GM12878 (cell line): ENCODE measurements at regions not wholly inside any gene's neighbourhood (a gene's known extent, or its start where the extent isn't known, plus 50 kb on each side); places are given as distances from the start of the nearest gene placed in this dataset.
"Not testable (repeated sequence)": the region's sequence is repeated elsewhere in the genome, so short reads cannot be mapped to it uniquely, and the experiment has no call there.

Source experiments
- ATAC-seq: fragments of 200-7000 bp; cut with Tn5 transposase; 3 replicates; pipeline ENCODE4 v1.9.1; 2020; ENCODE audit warnings: mild to moderate bottlenecking, moderate library complexity
- BruUV-seq: library from RNA; stranded (reverse); fragments of 400-500 nt; replicated peaks from 2 replicates; lab custom pipeline; 2021; lab: Mats Ljungman, UMichigan
- CTCF ChIA-PET: fragments of 300-600 bp; sonication (Branson Sonifier 250); formaldehyde crosslinking; extraction: SDS; loops from one replicate; lab custom pipeline; 2021; ENCODE audit warnings: inconsistent platforms; lab: Yijun Ruan, JAX
- POLR2A ChIA-PET: fragments of 350-600 bp; formaldehyde crosslinking; extraction: SDS; loops from one replicate; lab custom pipeline; 2021; ENCODE audit warnings: inconsistent platforms; lab: Charles Lee
- RAD21 ChIA-PET: fragments of 300-600 bp; sonication (Branson Sonifier 250); formaldehyde crosslinking; loops from one replicate; lab custom pipeline; 2023; ENCODE audit warnings: antibody characterized with exemption; ENCODE audit not compliant: unreplicated experiment; lab: Charles Lee
- SMC1A ChIA-PET: fragments of 300-600 bp; sonication (Branson Sonifier 250); formaldehyde crosslinking; loops from one replicate; lab custom pipeline; 2023; ENCODE audit not compliant: unreplicated experiment, uncharacterized antibody; lab: Charles Lee
- DNase-seq: peaks from one replicate; pipeline ENCODE4 v3.0.0-alpha.2; 2011; ENCODE audit warnings: low read depth, low spot score
- FAIRE-seq: peaks from 3 replicates; lab custom pipeline; 2011; peaks lifted over from hg19 to GRCh38; lab: Jason Lieb, UNC
- H2AFZ ChIP-seq: 2 replicates; pipeline ENCODE4 v1.6.0; 2011; ENCODE audit warnings: low read depth, low read length, control low read depth; ENCODE audit not compliant: control insufficient read depth
- H3K27ac ChIP-seq: 2 replicates; pipeline ENCODE4 v1.5.1; 2011; ENCODE audit warnings: control low read depth; ENCODE audit not compliant: control insufficient read depth, insufficient read depth
- H3K27me3 ChIP-seq, 2 experiments: replicated peaks in 1 of 2; 2 replicates each; pipeline versions ENCODE4 v1.6.0 to v1.6.1; 2011; ENCODE audit warnings: low read length in 1 of 2; ENCODE audit not compliant: control insufficient read depth in 2 of 2, insufficient read depth in 2 of 2
- H3K36me3 ChIP-seq, 2 experiments: 2 replicates each; pipeline ENCODE4 v1.5.1; 2011; ENCODE audit warnings: low read length in 1 of 2; ENCODE audit not compliant: control insufficient read depth in 2 of 2, insufficient read depth in 2 of 2
- H3K4me1 ChIP-seq: 2 replicates; pipeline ENCODE4 v1.6.1; 2011; ENCODE audit warnings: mild to moderate bottlenecking, low read length, moderate library complexity, mixed read lengths; ENCODE audit not compliant: control insufficient read depth, insufficient read depth
- H3K4me2 ChIP-seq: 2 replicates; pipeline ENCODE4 v1.6.0; 2011; ENCODE audit warnings: control low read depth; ENCODE audit not compliant: control insufficient read depth, insufficient read depth
- H3K4me3 ChIP-seq: fragments of 200-600 bp; sonication (generic); 2 replicates; pipeline ENCODE4 v1.5.1; 2016
- H3K79me2 ChIP-seq: 2 replicates; pipeline ENCODE4 v1.6.0; 2011; ENCODE audit warnings: low read length; ENCODE audit not compliant: control insufficient read depth, insufficient read depth
- H3K9ac ChIP-seq: 2 replicates; pipeline ENCODE4 v1.8.0; 2011; ENCODE audit warnings: low read length, control low read depth, mixed read lengths; ENCODE audit not compliant: control insufficient read depth, insufficient read depth
- H3K9me3 ChIP-seq: replicated peaks from 3 replicates; pipeline ENCODE4 v1.5.1; 2011; ENCODE audit warnings: mild to moderate bottlenecking, low read length; ENCODE audit not compliant: control insufficient read depth, insufficient read depth
- H4K20me1 ChIP-seq: 2 replicates; pipeline ENCODE4 v1.6.0; 2011; ENCODE audit not compliant: control insufficient read depth, insufficient read depth
- BCL11A ChIP-seq: IDR thresholded peaks from 2 replicates; pipeline ENCODE4 v1.6.1; 2011; ENCODE audit warnings: low read depth, low read length
- CBFB ChIP-seq: IDR thresholded peaks from 2 replicates; pipeline ENCODE4 v1.6.1; 2016; ENCODE audit warnings: antibody characterized with exemption, low read depth
- CHD2 ChIP-seq: IDR thresholded peaks from 2 replicates; pipeline ENCODE4 v1.6.1; 2011; ENCODE audit warnings: low read depth, low read length, improper control_type of control experiment, borderline replicate concordance
- HDAC6 ChIP-seq: fragments of 200-600 bp; sonication (generic); IDR thresholded peaks from one replicate; pipeline ENCODE4 v1.8.0; 2017; ENCODE audit warnings: antibody characterized with exemption; ENCODE audit not compliant: unreplicated experiment
- KDM1A ChIP-seq: fragments of 200-600 bp; sonication (generic); IDR thresholded peaks from 2 replicates; pipeline ENCODE4 v1.6.1; 2016; ENCODE audit warnings: borderline replicate concordance
- MEF2B ChIP-seq: fragments of 450-650 bp; IDR thresholded peaks from 2 replicates; pipeline ENCODE4 v1.6.1; 2018; ENCODE audit warnings: mild to moderate bottlenecking, moderate library complexity; ENCODE audit not compliant: partially characterized antibody, poor library complexity, severe bottlenecking
- NFIC ChIP-seq: IDR thresholded peaks from 2 replicates; pipeline ENCODE4 v1.6.1; 2012; ENCODE audit warnings: low read depth, mild to moderate bottlenecking, inconsistent platforms, low read length, moderate library complexity
- NFYA ChIP-seq: IDR thresholded peaks from 2 replicates; pipeline ENCODE4 v1.6.1; 2011; ENCODE audit warnings: low read depth, mild to moderate bottlenecking, low read length, improper control_type of control experiment, borderline replicate concordance
- NFYB ChIP-seq: IDR thresholded peaks from 2 replicates; pipeline ENCODE4 v1.6.1; 2011; ENCODE audit warnings: low read depth, mild to moderate bottlenecking, low read length, improper control_type of control experiment, moderate library complexity; ENCODE audit not compliant: insufficient read depth
- RELB ChIP-seq: fragments of 450-650 bp; IDR thresholded peaks from 2 replicates; pipeline ENCODE4 v1.6.1; 2017; ENCODE audit warnings: low read depth, mild to moderate bottlenecking, moderate library complexity
- ZNF217 ChIP-seq: fragments of 450-650 bp; IDR thresholded peaks from 2 replicates; pipeline ENCODE4 v1.6.1; 2017; ENCODE audit warnings: antibody characterized with exemption, mild to moderate bottlenecking
- WGBS: methylation state at CpG from one replicate; pipeline ENCODE4 v1.1.6; 2016; ENCODE audit warnings: low lambda C conversion rate; ENCODE audit not compliant: insufficient replicate concordance, insufficient coverage; ENCODE audit errors: missing lambda C conversion rate; 5-methylcytosine and 5-hydroxymethylcytosine counted together
- in situ Hi-C: fragments of 300-500 bp; cut with MboI; formaldehyde crosslinking; loops from 9 replicates; pipeline ENCODE4 v1.14.3; 2018; ENCODE audit warnings: mixed read lengths
- intact Hi-C: fragments of 100-400 bp; cut with micrococcal nuclease; formaldehyde crosslinking; loops from one replicate; pipeline ENCODE4 v1.14.2; 2022; ENCODE audit not compliant: unreplicated experiment

- no peaks in the 10 kb centered on the region for H3K79me2 ChIP-seq
- ChIA-PET SMC1A (interaction anchor here (0.8 to 1.1 kb wide), 2 partner anchors 405 to 407 kb away, joined by 3 to 4 read pairs; no protein-coding TSS in a partner anchor), POLR2A (no interaction called here), CTCF (interaction anchor here (1.5 kb wide), 1 partner anchor 405 kb away, joined by 5 read pairs; no protein-coding TSS in a partner anchor), RAD21 (no interaction called here)
- H3K27ac ChIP-seq, result no peak overlapping the region
- H3K9ac ChIP-seq, result no peak overlapping the region
- in situ Hi-C loops, result no loop called here
- no peaks in the 10 kb centered on the region for H4K20me1 ChIP-seq
- H3K36me3 ChIP-seq, result no peaks in the 10 kb centered on the region
- no peaks in the 10 kb centered on the region for H3K27me3 ChIP-seq
- TF ChIP-seq HDAC6, result no peak
- TF ChIP-seq CBFB, result no peak
- TF ChIP-seq NFYA, result no peak
- TF ChIP-seq NFYB, result no peak
- no peak for TF ChIP-seq ZNF217
- TF ChIP-seq NFIC, result no peak
- no peak for TF ChIP-seq KDM1A
- no peak for TF ChIP-seq BCL11A
- no peak for TF ChIP-seq CHD2
- no peak for TF ChIP-seq MEF2B
- TF ChIP-seq RELB, result no peak
- DNase-seq (no peak), FAIRE-seq (no peak), ATAC-seq (no peak)
- intact Hi-C loops, result no loop called here
- WGBS, result 59% methylated on average over 4 of the region's 4 CpGs
- H3K4me1 ChIP-seq, result no peaks in the 10 kb centered on the region
- H3K9me3 ChIP-seq, result no peaks in the 10 kb centered on the region; the same call in 2 of the 3 replicates
- no TSS peak for BruUV-seq
- H3K4me2 ChIP-seq, result no peak overlapping the region
- H3K4me3 ChIP-seq, result no peak overlapping the region
- no peak overlapping the region for H2AFZ ChIP-seq
Observed at GRCh38 chr6:5876076-5876475, 130.6 kb downstream of the NRN1 start.

DNA sequence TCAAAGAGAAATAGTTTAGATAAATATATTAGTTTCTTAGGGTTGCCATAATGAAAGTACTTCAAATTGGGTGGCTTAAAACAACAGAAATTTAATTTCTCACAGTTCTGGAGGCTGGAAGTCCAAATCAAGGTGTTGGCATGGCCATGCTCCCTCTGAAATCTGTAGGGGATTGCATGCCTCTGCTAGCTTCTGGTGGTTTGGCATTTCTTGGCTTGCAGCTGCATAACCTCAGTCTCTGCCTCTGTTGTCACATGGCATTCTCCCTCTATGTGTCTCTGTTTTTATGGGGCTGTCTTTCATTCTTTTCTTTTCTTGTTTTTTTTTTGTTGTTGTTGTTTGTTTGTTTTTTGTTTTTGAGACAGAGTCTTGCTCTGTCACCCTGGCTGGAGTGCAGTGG is 132.7 kb downstream of the NRN1 start:
- intact Hi-C loops, result not testable (repeated sequence)

More for the DNA sequence above, 132.7 kb downstream of the NRN1 start:
- H3K4me1 ChIP-seq, H3K9ac ChIP-seq, H3K9me3 ChIP-seq, H3K27ac ChIP-seq, H3K4me3 ChIP-seq, SMC1A ChIA-PET, H2AFZ ChIP-seq, DNase-seq, ATAC-seq, FAIRE-seq, RAD21 ChIA-PET, H4K20me1 ChIP-seq, BruUV-seq, H3K27me3 ChIP-seq, H3K36me3 ChIP-seq, in situ Hi-C loops, H3K79me2 ChIP-seq, POLR2A ChIA-PET, H3K4me2 ChIP-seq: not testable (repeated sequence)
- CTCF ChIA-PET, result interaction anchor here (0.7 kb wide), 1 partner anchor 24 kb away, joined by 3 read pairs; no protein-coding TSS in a partner anchor
